CD4-positive, alpha-beta T cell (primary cell): ENCODE measurements at regions not wholly inside any gene's neighbourhood (a gene's known extent, or its start where the extent isn't known, plus 50 kb on each side); places are given as distances from the start of the nearest gene placed in this dataset.

Experiments used
- ATAC-seq: fragments of 200-7000 bp; cut with Tn5 transposase; one replicate; pipeline ENCODE4 v1.10.0; 2022; ENCODE audit warnings: mild to moderate bottlenecking; ENCODE audit not compliant: poor library complexity
- CTCF ChIA-PET: fragments of 350-600 bp; sonication (Branson Sonifier 250); formaldehyde crosslinking; loops from one replicate; lab custom pipeline; 2021; ENCODE audit warnings: antibody characterized with exemption, inconsistent platforms; lab: Charles Lee
- POLR2A ChIA-PET: fragments of 350-600 bp; sonication (Branson Sonifier 250); formaldehyde crosslinking; loops from one replicate; lab custom pipeline; 2021; ENCODE audit warnings: antibody characterized with exemption, inconsistent platforms; lab: Charles Lee
- DNase-seq, 14 experiments: peaks; one replicate each; pipeline ENCODE4 v3.0.0-alpha.2; 2013 to 2020; ENCODE audit warnings: mixed read lengths in 2 of 14
- H3K27ac ChIP-seq, 2 donors: one replicate each; pipeline versions ENCODE4 v1.5.1 to v1.7.0; 2013; ENCODE audit warnings: low read length in 2 of 2, low read depth in 1 of 2, mild to moderate bottlenecking in 1 of 2
- H3K27me3 ChIP-seq, 2 experiments: 1 replicate in 1 of 2; 2 replicates in 1 of 2; pipeline versions ENCODE4 v1.6.1 to v1.7.0; 2013; ENCODE audit warnings: low read length in 2 of 2, control low read depth in 1 of 2, mild to moderate bottlenecking in 1 of 2, moderate library complexity in 1 of 2; ENCODE audit not compliant: insufficient read depth in 2 of 2, control insufficient read depth in 1 of 2
- H3K36me3 ChIP-seq: one replicate; pipeline ENCODE4 v1.6.1; 2013; ENCODE audit warnings: low read length, control low read depth; ENCODE audit not compliant: insufficient read depth
- H3K4me1 ChIP-seq: one replicate; pipeline ENCODE4 v1.6.1; 2013; ENCODE audit warnings: low read length, control low read depth; ENCODE audit not compliant: insufficient read depth
- H3K4me3 ChIP-seq: one replicate; pipeline ENCODE4 v1.5.1; 2013; ENCODE audit warnings: mild to moderate bottlenecking, low read length, moderate library complexity
- H3K9me3 ChIP-seq, 2 experiments: 1 replicate in 1 of 2; 2 replicates in 1 of 2; pipeline versions ENCODE4 v1.6.1 to v1.7.0; 2013; ENCODE audit warnings: low read length in 2 of 2, mild to moderate bottlenecking in 2 of 2, control low read depth in 1 of 2, moderate library complexity in 1 of 2; ENCODE audit not compliant: control insufficient read depth in 1 of 2, insufficient read depth in 1 of 2
- H3K27ac Mint-ChIP-seq: one replicate; pipeline ENCODE4 v1.8.0; 2020; ENCODE audit warnings: mixed read lengths
- H3K27me3 Mint-ChIP-seq: one replicate; pipeline ENCODE4 v1.8.0; 2021; ENCODE audit warnings: mixed read lengths
- H3K36me3 Mint-ChIP-seq: one replicate; pipeline ENCODE4 v1.8.0; 2021; ENCODE audit warnings: low read depth, mixed read lengths
- H3K4me1 Mint-ChIP-seq: one replicate; pipeline ENCODE4 v1.8.0; 2021; ENCODE audit warnings: low read depth, mixed read lengths
- H3K4me3 Mint-ChIP-seq: one replicate; pipeline ENCODE4 v1.8.0; 2020; ENCODE audit warnings: mild to moderate bottlenecking, mixed read lengths
- H3K9me3 Mint-ChIP-seq: one replicate; pipeline ENCODE4 v1.8.0; 2020; ENCODE audit warnings: mixed read lengths
- CTCF ChIP-seq: fragments of 200-600 bp; IDR thresholded peaks from one replicate; pipeline ENCODE4 v1.8.0; 2022; ENCODE audit warnings: antibody characterized with exemption, mild to moderate bottlenecking
- intact Hi-C, 2 experiments: fragments of 100-400 bp; cut with DNase I in 1 of 2; cut with micrococcal nuclease in 1 of 2; formaldehyde crosslinking; loops; one replicate each; pipeline versions ENCODE4 v1.15.1 to v1.9.0; 2023 to 2025; cut with DNase I, micrococcal nuclease

DNA sequence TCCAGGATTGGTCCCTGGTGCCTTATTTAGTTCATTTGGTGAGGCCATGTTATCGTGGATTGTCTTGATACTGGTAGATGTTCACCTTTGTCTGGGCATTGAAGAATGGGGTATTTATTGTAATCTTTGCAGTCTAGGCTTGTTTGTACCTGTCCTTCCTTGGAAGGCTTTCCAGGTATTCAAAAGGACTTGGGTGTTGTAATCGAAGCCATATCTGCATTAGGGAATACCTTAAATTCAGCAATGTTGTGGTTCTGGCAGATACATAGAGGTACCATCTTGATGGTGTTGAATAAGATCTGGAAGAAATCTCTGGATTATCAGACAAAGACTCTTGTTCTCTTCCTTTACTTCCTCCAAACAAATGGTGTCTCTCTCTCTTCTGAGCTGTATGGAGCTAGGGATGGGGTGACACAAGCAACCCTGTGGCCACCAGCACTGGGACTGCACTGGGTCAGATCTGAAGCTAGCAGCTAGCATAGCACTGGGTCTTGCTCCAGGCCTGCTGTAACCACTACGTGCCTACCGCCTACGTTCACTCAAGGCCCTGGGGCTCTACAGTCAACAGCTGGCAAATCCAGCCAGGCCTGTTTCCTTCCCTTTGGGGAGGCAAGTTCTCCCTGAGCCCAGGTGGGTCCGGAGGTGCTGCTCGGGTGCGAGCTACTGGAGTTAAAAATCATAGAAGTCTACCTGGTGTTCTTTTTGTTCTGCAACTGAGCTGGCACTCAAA lies 261.1 kb upstream of the CITED2 start:
- Histone ChIP-seq H3K9me3 (no peaks in the 10 kb centered on the region), H3K4me1 (no peaks in the 10 kb centered on the region), H3K27ac (no peak overlapping the region), H3K27me3 (peaks cover 0 to 7% of the 10 kb centered on the region in 2 experiments), H3K4me3 (no peak overlapping the region), H3K36me3 (no peaks in the 10 kb centered on the region)
- no peak for TF ChIP-seq CTCF
- no peak for ATAC-seq
- no peak overlapping the region for H3K27ac Mint-ChIP-seq
- intact Hi-C loops = no loop called here
- no peak for DNase-seq
- no peaks in the 10 kb centered on the region for H3K9me3 Mint-ChIP-seq
- peaks cover 23% of the 10 kb centered on the region for H3K27me3 Mint-ChIP-seq
- H3K4me3 Mint-ChIP-seq = no peak overlapping the region
- CTCF ChIA-PET = no interaction called here
- POLR2A ChIA-PET = no interaction called here
- no peaks in the 10 kb centered on the region for H3K4me1 Mint-ChIP-seq
- no peaks in the 10 kb centered on the region for H3K36me3 Mint-ChIP-seq

- Mint-ChIP-seq H3K4me1 (no peaks in the 10 kb centered on the region), H3K27me3 (peaks cover 29% of the 10 kb centered on the region), H3K36me3 (no peaks in the 10 kb centered on the region), H3K9me3 (no peaks in the 10 kb centered on the region), H3K4me3 (no peak overlapping the region), H3K27ac (no peak overlapping the region)
- Histone ChIP-seq H3K4me1 (no peaks in the 10 kb centered on the region), H3K9me3 (no peaks in the 10 kb centered on the region), H3K36me3 (no peaks in the 10 kb centered on the region), H3K27me3 (peaks cover 0 to 7% of the 10 kb centered on the region in 2 experiments), H3K27ac (no peak overlapping the region), H3K4me3 (no peak overlapping the region)
- no peak for ATAC-seq
- ChIA-PET POLR2A (no interaction called here), CTCF (no interaction called here)
- intact Hi-C loops = no loop called here
- no peak for TF ChIP-seq CTCF
- DNase-seq = no peak
Measured at GRCh38 chr6:139632840-139633239, 258.4 kb upstream of the CITED2 start.

DNA sequence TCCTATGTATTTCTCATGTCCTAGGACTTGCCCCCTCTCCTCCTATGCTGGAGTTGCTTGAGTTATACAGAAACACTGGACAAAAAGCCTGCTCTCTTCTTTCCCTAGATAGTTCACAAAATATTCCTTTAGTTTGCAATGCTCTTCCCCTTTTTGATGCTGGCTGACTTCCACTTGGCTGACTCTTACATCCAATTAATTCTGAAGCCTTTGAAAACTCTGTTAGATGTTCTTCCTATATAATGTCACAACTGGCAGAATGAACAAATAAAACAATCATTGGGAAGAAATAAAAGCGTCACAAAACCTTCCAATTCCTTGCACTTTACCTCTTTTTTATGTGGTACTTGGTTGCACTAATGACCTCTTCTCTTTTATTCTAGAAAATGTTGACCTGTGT lies 253.8 kb upstream of the CITED2 start:
- no peak overlapping the region for H3K27ac Mint-ChIP-seq
- Histone ChIP-seq H3K27me3 (no peaks in the 10 kb centered on the region), H3K9me3 (no peaks in the 10 kb centered on the region), H3K4me3 (no peak overlapping the region), H3K27ac (no peak overlapping the region), H3K4me1 (no peaks in the 10 kb centered on the region), H3K36me3 (no peaks in the 10 kb centered on the region)
- peaks cover 4% of the 10 kb centered on the region for H3K4me1 Mint-ChIP-seq
- H3K27me3 Mint-ChIP-seq = peaks cover 19% of the 10 kb centered on the region
- no peaks in the 10 kb centered on the region for H3K36me3 Mint-ChIP-seq
- POLR2A ChIA-PET = no interaction called here
- ATAC-seq (no peak), DNase-seq (no peak)
- H3K9me3 Mint-ChIP-seq = no peaks in the 10 kb centered on the region
- no peak overlapping the region for H3K4me3 Mint-ChIP-seq
- CTCF ChIA-PET = no interaction called here
- TF ChIP-seq CTCF = no peak
- intact Hi-C loops = no loop called here
